ES-I3 (cell line): ENCODE measurements at regions not wholly inside any gene's neighbourhood (a gene's known extent, or its start where the extent isn't known, plus 50 kb on each side); places are given as distances from the start of the nearest gene placed in this dataset.

Experiments
- H3K36me3 ChIP-seq: 2 replicates; pipeline ENCODE4 v1.6.1; 2013; ENCODE audit warnings: mild to moderate bottlenecking, low read length, control low read depth, moderate library complexity; ENCODE audit not compliant: insufficient read depth
- H3K4me1 ChIP-seq: 2 replicates; pipeline ENCODE4 v1.6.1; 2013; ENCODE audit warnings: mild to moderate bottlenecking, control low read depth, low read length; ENCODE audit not compliant: insufficient read depth
- H3K9ac ChIP-seq: 2 replicates; pipeline ENCODE4 v1.6.1; 2013; ENCODE audit warnings: low read depth, mild to moderate bottlenecking, low read length, moderate library complexity
- H3K9me3 ChIP-seq: 2 replicates; pipeline ENCODE4 v1.6.1; 2013; ENCODE audit warnings: mild to moderate bottlenecking, low read length, moderate library complexity; ENCODE audit not compliant: control insufficient read depth, insufficient read depth

- Histone ChIP-seq H3K9ac (no peak overlapping the region), H3K36me3 (no peaks in the 10 kb centered on the region), H3K9me3 (no peaks in the 10 kb centered on the region), H3K4me1 (peaks cover 8% of the 10 kb centered on the region)
These were observed 384.2 kb downstream of the GRIN2B start for GRCh38 chr12:13597166-13597565.

DNA sequence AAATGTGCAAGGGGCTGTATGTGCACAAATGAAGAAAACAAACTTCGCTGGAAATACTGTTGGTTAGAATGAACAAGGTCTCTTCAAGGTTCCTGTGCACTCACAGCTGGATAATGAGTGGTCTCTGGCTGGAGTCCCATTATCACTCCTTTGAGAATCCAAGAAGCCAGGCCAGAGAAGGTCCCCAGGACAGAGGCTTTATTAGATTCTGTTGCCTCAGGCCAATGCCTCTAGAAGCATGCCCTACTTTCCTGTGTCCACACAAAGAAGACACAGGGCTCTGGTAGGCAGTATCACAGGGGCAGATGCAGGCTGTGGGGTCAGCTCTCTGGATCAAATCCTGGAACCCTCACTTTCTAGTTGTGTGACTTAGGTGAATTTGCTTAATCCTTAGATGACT is 384.7 kb downstream of the GRIN2B start:
- H3K9me3 ChIP-seq = no peaks in the 10 kb centered on the region
- peaks cover 12% of the 10 kb centered on the region for H3K4me1 ChIP-seq

DNA sequence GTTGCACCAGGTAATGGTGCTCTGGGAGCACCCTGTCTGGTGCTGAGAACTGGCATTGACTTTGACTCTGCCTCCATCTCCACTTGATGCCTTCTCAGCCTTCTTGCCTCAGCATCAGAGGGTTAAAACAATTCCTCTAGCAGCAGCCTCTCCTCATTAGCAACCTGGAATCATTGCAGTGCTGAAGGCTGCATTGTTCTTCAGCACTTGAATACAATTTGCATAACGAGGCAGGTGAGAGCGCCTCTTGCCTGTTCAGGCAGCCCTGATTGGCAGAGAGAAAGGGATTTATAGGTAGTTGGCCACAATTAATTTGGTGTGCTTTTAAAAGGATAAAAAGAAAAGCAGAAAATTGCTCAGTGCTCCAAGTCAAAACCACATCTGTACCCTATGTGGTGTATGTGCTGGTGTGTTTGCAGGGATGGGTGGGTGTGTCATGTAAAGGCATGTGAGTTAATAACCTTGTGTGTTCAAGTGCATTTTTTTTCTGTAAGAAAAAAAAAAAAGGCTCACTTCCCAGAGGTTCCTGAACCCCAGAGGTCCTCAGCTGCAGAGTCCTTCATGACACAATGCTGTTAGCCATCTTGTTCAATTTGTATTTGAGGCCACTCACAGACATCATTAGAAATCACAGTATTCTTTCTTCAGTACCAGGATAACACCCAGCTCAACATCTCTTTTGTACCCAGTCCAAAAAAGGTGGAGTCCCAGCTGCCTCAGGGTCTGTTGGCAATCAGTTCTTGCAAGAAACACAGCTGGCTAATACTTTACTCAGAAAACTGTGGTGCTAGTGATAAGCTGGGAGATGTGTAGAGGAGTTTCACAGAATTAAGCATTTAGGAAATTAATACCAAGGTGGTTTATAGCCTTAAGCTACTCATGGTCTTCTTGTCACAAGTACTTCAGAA is 385.6 kb downstream of the GRIN2B start:
- H3K4me1 ChIP-seq = peaks cover 17% of the 10 kb centered on the region

More for the DNA sequence above, 384.7 kb downstream of the GRIN2B start:
- Histone ChIP-seq H3K9ac (no peak overlapping the region), H3K36me3 (no peaks in the 10 kb centered on the region)

GRCh38 chr12:13594731-13595514 is 386.5 kb downstream of the GRIN2B start:
- no peaks in the 10 kb centered on the region for H3K36me3 ChIP-seq
- no peaks in the 10 kb centered on the region for H3K9me3 ChIP-seq
- H3K4me1 ChIP-seq = peaks cover 17% of the 10 kb centered on the region
- no peak overlapping the region for H3K9ac ChIP-seq

More for the DNA sequence above, 385.6 kb downstream of the GRIN2B start:
- Histone ChIP-seq H3K9me3 (no peaks in the 10 kb centered on the region), H3K36me3 (no peaks in the 10 kb centered on the region), H3K9ac (no peak overlapping the region)

DNA sequence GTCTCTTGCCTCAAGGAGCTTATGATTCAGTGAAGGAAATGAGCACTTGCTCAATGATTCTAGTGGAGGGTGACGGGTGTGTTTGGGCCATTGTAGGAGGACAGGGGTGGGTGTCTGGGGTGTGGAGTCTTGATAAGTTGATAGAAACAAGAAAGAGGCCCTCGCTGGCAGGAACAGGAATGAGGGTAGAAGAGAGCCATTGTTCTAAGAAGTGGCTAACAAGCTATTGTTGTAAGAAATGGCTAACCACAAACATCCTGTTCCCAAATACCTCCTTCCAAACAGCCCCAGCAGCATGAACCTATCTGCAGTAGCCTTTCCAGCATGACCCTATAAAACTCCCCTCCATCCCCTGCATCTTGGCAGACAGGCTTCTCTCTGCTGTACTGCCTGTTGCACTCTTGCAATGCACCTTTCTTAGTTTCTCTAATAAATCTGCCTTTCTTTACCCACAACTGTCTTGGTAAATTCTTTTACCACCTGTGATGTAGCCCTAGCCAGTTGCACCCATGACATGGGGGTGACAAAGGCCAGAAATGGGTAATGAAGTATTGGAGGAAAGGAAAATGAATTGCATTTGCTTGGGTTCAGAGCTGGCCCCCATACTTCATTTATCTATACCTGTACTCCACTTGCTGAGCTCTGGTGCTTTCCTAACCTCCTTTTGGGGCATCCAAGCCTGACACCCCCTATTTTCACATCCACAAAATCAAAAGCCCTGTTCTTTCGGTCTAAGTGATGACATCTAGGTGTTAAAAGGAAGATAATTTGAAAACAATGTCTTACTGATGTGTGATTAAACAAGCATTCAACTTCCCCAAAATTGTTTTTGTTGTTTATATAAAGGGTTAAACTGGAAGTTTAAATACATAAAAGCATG is 389.1 kb downstream of the GRIN2B start:
- H3K9ac ChIP-seq = no peak overlapping the region
- H3K4me1 ChIP-seq = peaks cover 17% of the 10 kb centered on the region
- no peaks in the 10 kb centered on the region for H3K9me3 ChIP-seq
- H3K36me3 ChIP-seq = no peaks in the 10 kb centered on the region

- Histone ChIP-seq H3K9me3 (no peaks in the 10 kb centered on the region), H3K4me1 (peaks cover 17% of the 10 kb centered on the region), H3K9ac (no peak overlapping the region), H3K36me3 (no peaks in the 10 kb centered on the region)
These were observed 389.9 kb downstream of the GRIN2B start for GRCh38 chr12:13591488-13591887.

DNA sequence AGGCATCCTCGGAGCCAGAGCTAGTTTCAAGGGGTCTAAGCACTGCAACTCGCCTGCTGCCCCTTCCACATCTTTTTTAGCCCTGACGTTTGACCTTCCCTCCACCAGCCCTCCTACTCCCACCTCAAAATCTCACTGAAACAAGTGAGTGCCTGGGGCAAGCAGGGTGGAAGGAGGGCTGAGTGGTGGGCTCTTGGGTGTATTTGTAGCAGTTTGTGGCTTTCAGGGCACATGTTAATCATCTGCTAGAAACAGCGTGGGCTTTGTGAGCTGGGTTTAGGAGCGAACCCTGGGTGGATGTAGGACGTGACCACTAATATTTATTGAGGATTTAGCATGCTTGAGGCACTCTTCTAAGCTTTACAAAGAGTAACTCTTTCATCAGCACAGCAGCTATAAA is 390.3 kb downstream of the GRIN2B start:
- no peaks in the 10 kb centered on the region for H3K36me3 ChIP-seq

GRCh38 chr12:13588574-13588973 is 392.0 kb downstream of the EMP1 start:
- Histone ChIP-seq H3K36me3 (no peaks in the 10 kb centered on the region), H3K9me3 (no peaks in the 10 kb centered on the region), H3K4me1 (peaks cover 12% of the 10 kb centered on the region), H3K9ac (no peak overlapping the region)

More for the DNA sequence above, 390.3 kb downstream of the GRIN2B start:
- Histone ChIP-seq H3K9me3 (no peaks in the 10 kb centered on the region), H3K9ac (no peak overlapping the region), H3K4me1 (peaks cover 16% of the 10 kb centered on the region)

- Histone ChIP-seq H3K4me1 (peaks cover 16% of the 10 kb centered on the region), H3K9ac (no peak overlapping the region), H3K9me3 (no peaks in the 10 kb centered on the region), H3K36me3 (no peaks in the 10 kb centered on the region)
These were observed 391.3 kb downstream of the EMP1 start for GRCh38 chr12:13587721-13588390.

DNA sequence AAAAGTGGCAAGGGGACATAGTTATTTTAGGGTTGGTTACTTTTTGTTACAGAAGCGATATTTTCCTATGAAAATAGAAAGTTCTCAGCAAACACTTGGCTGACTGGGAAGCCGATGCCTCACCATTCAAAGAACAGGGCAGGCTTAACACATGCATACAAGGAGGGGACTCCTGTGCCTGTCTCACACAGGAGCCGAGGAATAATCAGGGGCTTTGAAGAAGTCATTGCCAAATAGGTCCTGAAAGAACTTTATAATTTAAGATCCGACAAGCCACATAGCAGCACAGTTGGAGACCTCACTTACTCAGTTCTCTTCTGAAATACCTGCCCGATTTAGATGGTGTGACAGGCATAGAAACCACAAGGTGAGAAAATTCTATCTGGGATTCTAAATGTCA is 389.8 kb downstream of the EMP1 start:
- Histone ChIP-seq H3K36me3 (no peaks in the 10 kb centered on the region), H3K9ac (no peak overlapping the region), H3K9me3 (no peaks in the 10 kb centered on the region), H3K4me1 (peaks cover 6% of the 10 kb centered on the region; the same call in 1 of the 2 replicates)

DNA sequence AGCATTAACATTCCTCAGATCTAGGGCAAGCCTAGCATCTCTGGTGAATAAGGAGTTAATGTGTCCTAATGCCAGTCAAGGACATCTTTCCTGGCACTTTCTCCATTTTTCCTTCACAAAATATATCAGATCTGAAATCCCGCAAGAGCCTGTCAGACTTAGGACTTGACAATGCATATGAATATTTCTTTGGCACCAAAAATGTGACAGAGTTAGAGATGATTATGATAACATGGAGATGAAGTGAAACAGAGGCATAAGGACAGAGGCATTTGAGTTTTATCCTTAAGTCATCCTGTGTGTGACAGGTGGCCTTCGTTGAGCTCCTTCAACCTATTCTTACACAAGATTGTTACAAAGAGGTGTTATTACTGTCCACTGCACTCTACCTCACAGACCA is 388.0 kb downstream of the EMP1 start:
- Histone ChIP-seq H3K36me3 (no peaks in the 10 kb centered on the region), H3K9me3 (no peaks in the 10 kb centered on the region), H3K9ac (no peak overlapping the region), H3K4me1 (peaks cover 5% of the 10 kb centered on the region; the same call in 1 of the 2 replicates)

DNA sequence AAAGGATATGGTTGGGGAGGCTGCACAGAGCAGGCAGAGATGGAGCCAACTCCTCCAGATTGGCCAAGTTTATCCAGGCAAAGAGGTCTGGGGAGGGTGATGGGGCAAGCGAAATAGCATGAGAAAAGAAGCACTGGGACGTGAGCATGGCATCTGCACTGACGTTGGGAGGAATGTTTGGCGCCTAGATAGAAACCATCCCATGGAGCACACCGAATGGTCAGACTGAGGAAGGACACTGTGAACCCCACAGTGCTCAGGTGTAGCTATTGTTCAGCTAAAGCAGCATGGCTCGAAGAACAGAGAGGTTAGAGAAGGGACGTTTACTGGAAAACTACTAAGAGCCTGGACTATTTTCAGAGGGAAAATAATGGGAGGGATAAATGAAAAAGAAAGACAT is 387.1 kb downstream of the EMP1 start:
- peaks cover 5% of the 10 kb centered on the region; the same call in 1 of the 2 replicates for H3K4me1 ChIP-seq
- no peaks in the 10 kb centered on the region for H3K36me3 ChIP-seq
- no peaks in the 10 kb centered on the region for H3K9me3 ChIP-seq
- no peak overlapping the region for H3K9ac ChIP-seq

- Histone ChIP-seq H3K4me1 (peaks cover 5% of the 10 kb centered on the region; the same call in 1 of the 2 replicates), H3K9me3 (no peaks in the 10 kb centered on the region), H3K9ac (no peak overlapping the region), H3K36me3 (no peaks in the 10 kb centered on the region)
These were observed 385.9 kb downstream of the EMP1 start for GRCh38 chr12:13582421-13582820.
